BE2C (cell line): ENCODE measurements at regions not wholly inside any gene's neighbourhood (a gene's known extent, or its start where the extent isn't known, plus 50 kb on each side); places are given as distances from the start of the nearest gene placed in this dataset.

Source experiments
- DNase-seq: peaks from one replicate; pipeline ENCODE4 v3.0.0-alpha.2; 2020
- H3K27me3 ChIP-seq: fragments of 250-450 bp; sonication (Bioruptor Pico); 2 replicates; pipeline ENCODE4 v1.5.1; 2020; ENCODE audit warnings: mild to moderate bottlenecking
- H3K36me3 ChIP-seq: fragments of 250-450 bp; sonication (Bioruptor Pico); 2 replicates; pipeline ENCODE4 v1.5.1; 2020; ENCODE audit warnings: mild to moderate bottlenecking
- H3K4me1 ChIP-seq: fragments of 250-450 bp; sonication (Bioruptor Pico); 2 replicates; pipeline ENCODE4 v1.5.1; 2020
- H3K4me3 ChIP-seq: 2 replicates; pipeline ENCODE4 v1.5.1; 2011; ENCODE audit warnings: low read depth, low read length
- H3K9me3 ChIP-seq: fragments of 250-450 bp; sonication (Bioruptor Pico); 2 replicates; pipeline ENCODE4 v1.5.1; 2020
- TF ChIP-seq, protein P1 (sequence below): IDR thresholded peaks from 2 replicates; pipeline ENCODE4 v1.5.1; 2012; ENCODE audit warnings: mild to moderate bottlenecking, low read depth, low read length

DNA sequence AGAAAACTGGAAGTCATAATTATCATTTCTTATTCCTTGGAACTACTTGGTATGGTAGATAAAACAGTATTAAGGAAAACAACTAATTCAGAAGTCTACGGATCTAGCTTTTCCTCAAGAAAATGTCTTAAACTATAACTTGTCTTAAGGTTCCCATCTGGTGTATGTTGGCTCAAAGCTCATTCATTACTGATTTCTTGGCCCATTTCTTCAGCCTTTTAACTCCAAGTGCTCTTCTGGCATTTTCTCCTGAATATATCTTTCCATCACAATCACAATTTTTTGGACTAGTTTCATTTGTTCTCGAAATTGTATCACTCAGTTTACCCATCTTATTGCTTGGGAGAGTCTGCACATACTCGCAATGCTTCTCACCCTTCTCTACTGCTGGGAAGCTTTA is 150.1 kb downstream of the C12orf50 start:
- H3K4me3 ChIP-seq: no peak overlapping the region
- H3K4me1 ChIP-seq: 0 out of 2 replicates have a peak, but pooled peaks cover 5% of the 10 kb centered on the region
- DNase-seq: no peak
- TF ChIP-seq, protein P1, sequence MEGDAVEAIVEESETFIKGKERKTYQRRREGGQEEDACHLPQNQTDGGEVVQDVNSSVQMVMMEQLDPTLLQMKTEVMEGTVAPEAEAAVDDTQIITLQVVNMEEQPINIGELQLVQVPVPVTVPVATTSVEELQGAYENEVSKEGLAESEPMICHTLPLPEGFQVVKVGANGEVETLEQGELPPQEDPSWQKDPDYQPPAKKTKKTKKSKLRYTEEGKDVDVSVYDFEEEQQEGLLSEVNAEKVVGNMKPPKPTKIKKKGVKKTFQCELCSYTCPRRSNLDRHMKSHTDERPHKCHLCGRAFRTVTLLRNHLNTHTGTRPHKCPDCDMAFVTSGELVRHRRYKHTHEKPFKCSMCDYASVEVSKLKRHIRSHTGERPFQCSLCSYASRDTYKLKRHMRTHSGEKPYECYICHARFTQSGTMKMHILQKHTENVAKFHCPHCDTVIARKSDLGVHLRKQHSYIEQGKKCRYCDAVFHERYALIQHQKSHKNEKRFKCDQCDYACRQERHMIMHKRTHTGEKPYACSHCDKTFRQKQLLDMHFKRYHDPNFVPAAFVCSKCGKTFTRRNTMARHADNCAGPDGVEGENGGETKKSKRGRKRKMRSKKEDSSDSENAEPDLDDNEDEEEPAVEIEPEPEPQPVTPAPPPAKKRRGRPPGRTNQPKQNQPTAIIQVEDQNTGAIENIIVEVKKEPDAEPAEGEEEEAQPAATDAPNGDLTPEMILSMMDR: no peak
- H3K9me3 ChIP-seq: no peaks in the 10 kb centered on the region
- no peaks in the 10 kb centered on the region for H3K36me3 ChIP-seq
- no peaks in the 10 kb centered on the region for H3K27me3 ChIP-seq

DNA sequence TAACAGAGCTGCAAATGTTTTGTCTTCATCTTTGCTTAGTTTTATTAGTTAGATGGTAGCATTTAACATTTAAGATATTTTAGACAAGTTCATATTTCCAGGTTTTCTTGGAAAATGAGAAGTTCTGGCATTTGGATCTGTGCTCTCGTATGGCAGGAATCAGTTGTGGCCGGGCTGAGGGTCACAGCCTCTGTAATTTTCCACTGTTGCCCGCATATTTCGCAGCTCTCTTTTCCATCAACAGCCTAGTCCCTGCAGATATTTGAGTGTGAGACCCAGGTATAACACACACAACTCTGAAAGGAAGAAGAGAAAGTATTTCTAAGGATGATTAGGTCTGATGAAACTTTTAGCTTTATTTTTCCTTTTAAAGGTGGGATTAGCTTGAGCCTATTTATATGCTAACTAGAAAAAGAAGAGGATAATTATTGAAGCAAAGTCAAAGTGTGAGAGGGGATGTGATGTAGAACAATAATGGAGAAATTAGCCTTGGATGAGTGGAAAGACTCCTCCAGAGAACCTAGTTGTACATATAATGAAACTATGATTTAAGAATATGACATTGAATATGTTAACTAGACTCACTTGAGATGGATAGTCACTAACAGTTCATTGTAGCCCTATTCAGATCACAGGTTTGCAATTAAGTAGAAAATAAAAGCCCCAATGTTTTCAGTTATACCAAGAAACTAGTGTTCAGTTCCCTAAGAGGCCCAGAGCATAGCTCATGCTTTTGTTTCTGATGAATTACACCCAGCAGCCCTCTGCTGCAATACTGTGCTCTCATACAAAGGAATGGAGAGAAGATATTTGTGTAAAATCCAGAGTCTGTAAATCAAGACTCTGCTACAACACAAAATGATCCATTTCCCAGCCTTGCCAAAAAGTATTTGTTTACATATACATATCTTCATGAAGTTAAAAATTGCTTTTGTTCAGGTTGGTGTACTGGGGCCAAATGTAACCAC is 158.4 kb downstream of the C12orf50 start:
- Histone ChIP-seq H3K9me3 (no peaks in the 10 kb centered on the region), H3K4me3 (no peak overlapping the region), H3K27me3 (no peaks in the 10 kb centered on the region), H3K4me1 (peaks cover 9% of the 10 kb centered on the region), H3K36me3 (no peaks in the 10 kb centered on the region)
- TF ChIP-seq, protein P1: no peak
- DNase-seq: no peak

DNA sequence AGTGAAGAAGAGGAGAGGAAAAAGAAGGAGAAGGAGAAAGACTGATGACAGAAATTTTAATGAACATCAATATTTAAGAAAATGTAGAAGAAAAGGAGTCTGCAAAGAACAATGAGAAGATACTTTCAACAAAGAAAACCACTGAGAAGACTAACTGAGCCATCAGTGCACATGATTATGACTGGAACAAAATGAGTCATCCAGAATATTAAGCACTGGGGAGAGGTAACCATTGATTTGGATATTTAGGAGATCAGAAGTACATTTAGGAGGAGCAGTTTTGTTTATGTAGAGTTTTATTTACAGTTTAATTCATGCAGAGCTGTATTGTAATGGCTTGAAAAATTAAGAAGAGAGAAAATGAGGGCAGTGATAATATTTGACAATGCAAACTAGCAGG is 159.1 kb downstream of the C12orf50 start:
- TF ChIP-seq, protein P1: no peak
- H3K4me3 ChIP-seq: no peak overlapping the region
- H3K9me3 ChIP-seq: no peaks in the 10 kb centered on the region
- no peak for DNase-seq
- H3K36me3 ChIP-seq: no peaks in the 10 kb centered on the region
- H3K27me3 ChIP-seq: no peaks in the 10 kb centered on the region
- H3K4me1 ChIP-seq: peaks cover 9% of the 10 kb centered on the region

DNA sequence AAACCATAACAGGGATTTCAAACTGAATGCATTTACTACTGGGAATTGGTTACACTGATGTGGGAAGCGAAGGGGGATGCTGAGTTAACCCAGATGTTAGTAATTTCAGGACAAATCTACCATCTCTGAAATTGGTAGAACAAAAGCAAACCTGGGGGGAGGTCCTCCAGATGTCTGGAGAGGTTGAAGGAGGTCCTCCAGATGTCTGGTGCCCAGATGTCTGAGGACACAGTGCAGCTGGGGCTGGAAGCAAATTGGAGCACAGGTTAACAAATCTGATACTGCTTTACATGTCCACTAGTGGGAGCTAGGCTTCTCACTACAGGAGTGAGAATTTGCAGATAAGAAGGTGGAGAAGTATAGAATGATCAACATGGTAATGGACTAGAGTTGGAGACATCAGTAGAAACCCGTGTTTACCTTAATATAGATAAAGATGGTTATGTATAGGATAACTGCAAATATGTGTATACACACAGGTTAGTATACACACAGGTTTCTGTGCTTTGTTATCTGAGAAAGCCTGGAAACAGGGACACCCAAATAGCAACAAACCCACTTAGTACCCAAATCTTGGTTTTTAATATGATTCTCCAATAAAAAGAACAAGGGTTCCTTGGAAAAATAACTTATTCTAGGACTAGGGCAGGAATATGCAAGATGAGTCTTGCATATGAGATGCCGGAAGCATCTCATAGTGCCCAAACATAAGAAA is 162.5 kb downstream of the C12orf50 start:
- no peak overlapping the region for H3K4me3 ChIP-seq
- H3K4me1 ChIP-seq: peaks cover 15% of the 10 kb centered on the region
- no peaks in the 10 kb centered on the region for H3K27me3 ChIP-seq
- peak; percentile 45 for DNase-seq
- H3K36me3 ChIP-seq: no peaks in the 10 kb centered on the region
- H3K9me3 ChIP-seq: no peaks in the 10 kb centered on the region
- TF ChIP-seq, protein P1: peak; percentile 80

DNA sequence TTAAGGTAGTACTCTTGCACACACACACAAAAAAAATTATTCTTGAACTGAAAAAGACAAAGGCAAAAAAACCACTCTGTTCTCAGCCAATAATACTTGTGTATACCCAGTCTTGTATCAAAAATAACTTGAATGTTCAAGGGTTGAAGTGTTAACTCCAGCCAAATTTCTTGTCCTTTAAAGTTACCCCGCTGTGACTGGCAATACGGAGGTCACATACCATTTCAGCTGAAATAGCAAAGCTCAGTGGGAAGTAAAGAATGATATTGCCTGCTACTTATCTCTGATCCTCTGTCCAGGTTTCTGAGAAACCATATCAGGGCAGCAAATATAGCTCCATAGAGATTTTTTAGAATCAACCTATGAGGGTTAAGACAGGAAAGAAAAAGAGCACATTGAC is 167.4 kb downstream of the C12orf50 start:
- TF ChIP-seq, protein P1: no peak
- Histone ChIP-seq H3K36me3 (no peaks in the 10 kb centered on the region), H3K9me3 (no peaks in the 10 kb centered on the region), H3K4me3 (no peak overlapping the region), H3K27me3 (no peaks in the 10 kb centered on the region), H3K4me1 (peaks cover 8% of the 10 kb centered on the region)
- DNase-seq: no peak
